NCI-H1417 (cell line): ENCODE measurements at regions not wholly inside any gene's neighbourhood (a gene's known extent, or its start where the extent isn't known, plus 50 kb on each side); places are given as distances from the start of the nearest gene placed in this dataset.

ENCODE experiments used
- DNase-seq, 3 experiments: peaks; one replicate each; lab custom pipeline; 2025; lab: John Stamatoyannopoulos, UW

DNA sequence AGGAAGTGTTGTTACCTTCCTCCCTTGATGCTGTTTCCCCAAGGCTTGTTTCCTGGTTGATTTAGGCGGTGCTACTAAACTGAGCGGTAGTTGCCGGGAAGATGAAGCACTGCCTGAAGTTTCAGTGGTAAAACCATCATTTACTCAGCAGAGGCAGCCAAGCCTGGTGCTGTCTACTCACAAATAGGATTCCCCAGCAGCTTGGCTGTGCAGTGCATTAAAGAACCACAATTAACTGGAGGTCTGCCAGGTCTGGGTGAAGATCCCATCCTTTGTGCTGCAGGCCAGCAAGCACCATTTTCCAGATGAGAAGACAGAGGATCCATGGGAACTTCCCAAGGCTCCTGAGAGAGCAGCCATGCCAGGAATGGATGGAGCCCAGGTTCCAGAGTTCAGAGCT, 231.9 kb upstream of the E2F8 start:
- DNase-seq = no peak

- DNase-seq = no peak
These were observed 227.2 kb upstream of the E2F8 start for GRCh38 chr11:19467904-19468303.

- peak in 1 of 3 experiments; percentile 3 for DNase-seq
These were observed 225.6 kb upstream of the E2F8 start for GRCh38 chr11:19466314-19466713.

- DNase-seq = no peak
These were observed 223.2 kb upstream of the E2F8 start for GRCh38 chr11:19463976-19464375.

GRCh38 chr11:19460718-19461405, 220.1 kb upstream of the E2F8 start:
- no peak for DNase-seq

DNA sequence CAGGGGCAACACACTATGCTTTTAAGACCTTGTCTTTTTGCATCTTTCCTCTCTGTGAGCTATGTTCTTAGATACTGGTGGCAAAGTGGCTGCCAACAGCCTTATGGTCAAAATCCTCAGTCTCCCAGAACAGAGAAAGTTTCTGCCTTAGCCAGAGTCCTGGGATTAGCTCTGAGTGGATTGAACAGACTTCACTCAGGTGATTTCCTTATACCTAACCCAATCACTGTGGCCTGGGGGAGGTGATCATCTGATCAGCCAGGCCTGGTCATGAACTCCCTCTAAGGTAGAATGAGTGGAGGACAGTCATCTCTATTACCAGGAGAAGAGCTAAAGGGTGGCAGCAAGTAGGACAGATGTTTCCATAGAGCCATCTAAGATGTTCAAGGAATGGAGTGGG, 218.5 kb upstream of the E2F8 start:
- DNase-seq = no peak

GRCh38 chr11:19458721-19459120, 218.0 kb upstream of the E2F8 start:
- DNase-seq = peak in 1 of 3 experiments; percentile 11

DNA sequence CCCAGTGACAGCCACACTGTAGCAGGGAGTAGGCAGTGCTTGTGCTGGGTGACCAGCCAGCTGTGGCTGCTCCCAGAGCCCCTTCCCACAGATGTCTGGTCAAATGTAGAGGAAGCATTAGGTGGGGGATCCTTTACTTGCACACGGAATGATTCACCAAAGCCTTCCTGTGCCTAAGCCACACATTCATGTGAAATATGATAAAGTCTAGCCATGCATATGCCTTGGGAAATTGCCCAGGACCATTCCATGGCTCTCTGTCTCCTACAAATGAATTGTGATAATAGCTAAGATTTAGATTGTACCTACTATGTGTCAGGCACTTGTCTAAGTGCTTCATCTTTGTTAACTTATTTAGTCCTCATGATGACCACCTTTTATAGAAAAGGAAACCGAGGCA, 217.5 kb upstream of the E2F8 start:
- no peak for DNase-seq

DNA sequence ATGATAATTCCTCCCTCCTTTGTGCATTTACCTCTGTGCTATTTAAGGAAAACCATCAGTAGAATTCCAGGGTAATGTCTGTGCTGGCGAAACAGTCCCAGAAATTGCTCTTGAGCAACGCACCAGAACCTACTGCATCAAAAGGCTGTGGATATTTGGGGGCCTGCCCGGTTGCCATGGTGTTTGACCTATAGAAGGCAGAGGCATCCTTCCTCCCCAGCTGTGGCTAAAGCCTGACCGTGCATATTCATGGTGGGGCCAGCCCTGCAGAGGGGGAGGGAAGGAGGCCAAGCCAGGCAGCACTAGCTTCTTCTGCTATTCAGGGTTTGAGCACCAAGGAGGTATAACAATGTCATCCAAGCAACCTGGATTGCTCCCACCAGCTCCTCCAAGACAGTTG, 215.0 kb upstream of the E2F8 start:
- no peak for DNase-seq

DNA sequence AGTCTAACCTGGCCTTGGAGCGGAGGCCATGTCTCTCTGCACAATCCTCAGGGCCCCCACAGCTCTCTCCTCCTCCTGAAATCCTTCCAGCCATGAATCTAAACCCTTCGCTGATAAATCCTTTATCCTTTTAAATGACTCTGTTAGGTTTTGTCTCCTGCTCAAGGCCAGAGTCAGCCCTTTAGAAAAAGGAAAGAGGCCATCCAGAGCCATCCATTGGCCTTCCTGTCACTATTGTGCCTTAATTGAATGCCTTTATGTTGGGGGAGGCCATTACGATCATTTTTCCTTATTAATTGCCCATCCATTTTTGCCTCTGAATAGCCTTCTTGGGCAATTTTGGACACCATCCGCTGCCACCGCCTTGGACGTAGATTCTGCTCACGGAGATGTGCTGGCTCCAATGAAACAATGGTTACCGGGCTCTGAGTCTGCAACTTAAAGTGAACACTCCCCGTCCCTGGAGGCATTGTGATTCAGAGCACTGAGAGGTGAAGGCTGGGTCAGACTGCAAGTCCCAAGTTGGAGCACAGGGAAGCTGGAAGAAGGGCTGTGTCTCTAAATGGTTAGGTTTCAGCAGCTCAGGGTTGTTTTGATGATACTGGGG, 213.0 kb upstream of the E2F8 start:
- DNase-seq = no peak

DNA sequence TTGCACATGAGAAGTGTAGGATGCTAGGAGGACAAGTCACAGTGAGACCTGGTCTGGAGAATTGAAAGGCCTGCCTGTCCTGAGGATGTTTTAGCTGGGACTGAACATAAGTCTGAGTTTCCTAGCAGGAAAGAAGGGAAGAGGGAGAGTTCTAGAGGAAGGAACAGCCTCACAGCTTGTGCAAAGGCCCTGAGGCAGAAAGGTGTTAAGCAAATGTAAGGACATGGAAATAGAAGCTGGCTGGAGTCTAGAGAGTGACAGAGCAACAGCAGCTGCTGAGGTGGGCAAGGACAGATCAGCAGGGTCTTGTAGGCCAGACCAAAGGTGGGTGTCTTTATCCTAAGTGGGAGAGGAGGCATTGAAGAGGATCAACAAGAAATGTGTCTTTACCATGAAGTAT, 210.9 kb upstream of the E2F8 start:
- DNase-seq = no peak

- DNase-seq = no peak
These were observed 209.5 kb upstream of the E2F8 start for GRCh38 chr11:19450282-19450681.

DNA sequence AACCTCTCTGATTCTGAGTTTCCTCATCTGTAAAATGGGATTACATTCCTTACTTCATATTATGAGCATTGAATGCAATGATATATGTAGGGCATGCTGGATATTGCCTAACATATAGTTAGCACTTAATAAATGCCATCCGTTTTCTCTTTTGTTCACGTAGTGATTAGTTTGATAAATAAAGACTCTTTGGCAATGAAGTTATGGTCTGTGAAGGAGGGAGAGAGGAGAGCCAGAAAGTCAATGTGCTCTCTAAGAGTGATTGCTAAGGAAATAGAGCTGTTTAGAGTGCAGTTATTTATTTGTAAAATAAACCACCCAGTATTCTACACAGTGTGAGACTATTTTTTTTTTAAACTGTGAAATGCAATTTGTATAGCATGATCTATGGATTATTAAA, 207.9 kb upstream of the E2F8 start:
- no peak for DNase-seq

GRCh38 chr11:19447150-19447566, 206.4 kb upstream of the E2F8 start:
- no peak for DNase-seq

DNA sequence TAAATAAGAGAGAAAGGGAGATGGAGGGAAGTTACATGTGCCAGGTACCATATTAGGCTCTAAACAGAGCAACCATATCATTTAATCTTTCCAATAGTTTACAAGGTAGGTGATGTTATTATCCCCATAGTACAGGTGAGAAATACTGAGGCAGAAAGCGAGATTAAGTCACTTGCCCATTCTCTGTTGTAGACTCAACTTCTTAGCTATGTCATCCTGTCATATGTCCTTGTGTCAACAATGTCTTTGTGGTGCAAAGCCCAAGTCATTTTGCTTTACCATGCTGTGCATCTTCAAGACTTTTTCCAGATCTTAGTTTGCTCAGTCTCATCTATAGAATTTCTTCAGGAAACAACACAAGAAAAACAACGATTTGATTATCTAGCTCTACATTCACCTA, 205.0 kb upstream of the E2F8 start:
- no peak for DNase-seq

- DNase-seq = no peak
These were observed 203.5 kb upstream of the E2F8 start for GRCh38 chr11:19444231-19444630.

DNA sequence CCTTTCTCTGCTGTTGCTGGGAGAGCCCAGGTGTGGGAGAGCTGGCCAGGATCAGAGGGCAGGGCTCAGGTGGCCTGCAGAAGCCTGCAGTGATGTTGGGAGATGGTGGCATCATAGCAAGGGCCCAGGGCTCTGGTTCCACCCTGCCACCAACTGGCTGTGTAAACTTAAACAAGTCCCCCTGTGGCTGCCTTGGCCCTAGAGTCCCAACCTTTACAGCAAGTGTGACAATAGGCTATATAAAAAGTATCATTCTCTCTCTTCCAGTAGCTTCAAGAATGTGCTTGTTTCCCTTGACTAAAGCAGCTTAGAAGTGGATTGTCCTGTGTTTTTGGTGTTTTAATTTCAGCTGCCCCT, 201.8 kb upstream of the E2F8 start:
- no peak for DNase-seq

GRCh38 chr11:19441752-19442553, 201.2 kb upstream of the E2F8 start:
- DNase-seq = no peak

DNA sequence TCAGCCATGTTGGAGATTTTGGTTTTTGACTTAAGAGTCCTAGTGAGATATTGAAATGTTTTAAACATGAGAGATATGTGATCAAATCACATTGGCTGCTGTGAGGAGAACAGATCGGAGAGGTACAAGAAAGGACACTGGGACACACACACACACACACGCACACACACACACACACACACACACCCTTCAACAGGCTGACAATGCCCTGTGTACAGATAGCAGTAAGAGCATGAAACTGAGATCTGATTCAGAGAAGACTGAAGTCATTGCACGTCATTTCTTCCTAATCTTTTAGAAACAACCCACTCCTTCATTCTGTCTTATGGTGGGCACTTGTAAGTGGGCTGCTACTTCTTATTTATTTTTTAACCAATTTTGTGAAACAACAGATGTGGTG, 200.5 kb upstream of the E2F8 start:
- DNase-seq = no peak

DNA sequence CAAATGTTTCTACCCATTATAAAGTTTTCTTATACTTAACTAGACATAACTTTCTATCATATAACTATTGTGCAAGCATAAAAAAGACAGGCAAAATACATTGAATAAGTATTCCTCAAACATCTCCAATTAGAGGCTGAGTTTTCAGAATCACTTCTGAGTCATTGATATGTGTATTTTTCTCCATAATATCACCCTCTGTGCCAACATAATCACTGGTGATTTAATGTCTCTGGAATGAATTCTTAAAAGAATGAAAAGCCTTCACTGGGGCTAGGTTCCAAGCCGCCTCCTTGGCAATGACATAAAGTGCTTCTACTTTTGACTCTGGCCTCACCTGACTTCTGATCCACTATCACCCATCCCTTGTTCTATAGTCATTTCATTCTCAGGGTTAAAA, 197.0 kb upstream of the E2F8 start:
- no peak for DNase-seq

- no peak for DNase-seq
These were observed 196.2 kb upstream of the E2F8 start for GRCh38 chr11:19436932-19437331.

DNA sequence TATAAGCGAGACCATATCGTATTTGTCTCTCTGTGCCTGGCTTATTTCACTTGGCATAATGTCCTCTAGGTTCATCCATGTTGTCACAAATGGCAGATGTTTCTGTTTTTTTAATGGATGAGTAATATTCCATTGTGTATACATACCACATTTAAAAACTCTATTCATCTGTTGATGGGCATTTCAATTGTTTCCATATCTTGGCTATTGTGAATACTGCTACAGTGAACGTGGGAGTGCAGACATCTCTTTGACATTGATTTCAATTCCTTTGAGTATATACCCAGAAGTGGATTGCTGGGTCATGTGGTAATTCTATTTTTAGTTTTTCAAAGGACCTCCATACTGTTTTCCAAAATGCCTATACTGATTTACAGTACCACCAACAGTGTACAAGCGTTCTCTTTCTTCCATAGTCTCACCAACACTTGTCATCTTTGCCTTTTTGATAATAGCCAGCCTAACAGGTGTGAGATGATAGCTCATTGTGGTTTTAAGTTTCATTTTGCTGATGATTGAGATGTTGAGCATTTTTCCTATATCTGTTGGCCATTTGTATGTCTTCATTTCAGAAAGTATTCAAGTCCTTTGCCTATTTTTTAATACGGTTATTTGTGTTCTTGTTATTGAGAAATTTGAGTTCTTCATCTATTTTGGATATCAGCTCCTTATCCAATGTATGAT, 194.7 kb upstream of the E2F8 start:
- DNase-seq = no peak

DNA sequence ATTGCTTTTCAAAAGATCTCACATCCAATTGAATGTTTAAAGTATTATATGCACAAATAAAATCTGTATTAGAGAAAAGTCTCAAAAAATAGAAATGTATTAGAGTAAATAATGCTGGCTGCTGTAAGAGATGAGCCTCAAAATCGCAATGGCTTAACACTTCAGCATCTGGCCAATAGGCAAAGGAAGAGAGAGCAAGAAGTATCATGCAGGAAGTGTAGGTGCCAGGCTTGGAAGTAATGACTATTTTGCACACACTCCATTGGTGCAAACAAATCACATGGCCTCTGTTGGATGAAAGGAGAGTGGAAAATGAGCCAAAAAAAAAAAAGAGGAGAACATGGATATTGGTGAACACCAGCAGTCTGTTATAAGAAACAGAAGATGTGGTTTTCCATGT, 193.0 kb upstream of the E2F8 start:
- no peak for DNase-seq
